SK-N-SH (cell line): ENCODE measurements at regions not wholly inside any gene's neighbourhood (a gene's known extent, or its start where the extent isn't known, plus 50 kb on each side); places are given as distances from the start of the nearest gene placed in this dataset.

Experiments
- TAF1 ChIP-seq: IDR thresholded peaks from 2 replicates; pipeline ENCODE4 v1.6.1; 2012; ENCODE audit warnings: low read depth, mild to moderate bottlenecking, low read length, moderate library complexity, borderline replicate concordance
- TF ChIP-seq, protein P1 (sequence below): fragments of 200-600 bp; sonication (generic); IDR thresholded peaks from 2 replicates; pipeline ENCODE4 v1.6.1; 2017; ENCODE audit warnings: antibody characterized with exemption, mild to moderate bottlenecking, moderate library complexity
- TF ChIP-seq, protein P2 (sequence below): IDR thresholded peaks from 2 replicates; pipeline ENCODE4 v1.6.1; 2012; ENCODE audit warnings: mild to moderate bottlenecking, low read depth, low read length, moderate library complexity
- TF ChIP-seq, protein P3 (sequence below): IDR thresholded peaks from 2 replicates; pipeline ENCODE4 v1.4.0; 2012; ENCODE audit warnings: low read depth

DNA sequence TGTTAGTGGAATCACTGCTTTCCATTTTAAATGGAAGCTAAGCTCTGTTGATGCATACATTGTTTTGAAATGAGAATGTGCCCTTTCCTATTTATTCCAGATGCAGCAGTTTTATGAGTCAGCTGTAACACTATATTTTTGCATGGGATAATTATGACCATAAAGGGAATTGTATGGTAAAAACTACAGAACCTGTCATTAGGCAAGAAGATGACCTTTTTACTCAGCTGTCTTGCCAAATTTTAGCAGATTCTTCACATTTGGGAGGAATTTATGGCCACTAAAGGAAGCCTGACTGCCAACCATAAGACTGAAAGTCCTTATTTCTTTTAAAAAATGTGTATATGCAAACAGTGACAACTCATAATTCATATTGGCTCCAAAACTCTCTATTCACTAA is 356.3 kb upstream of the PRMT6 start:
- no peak for TF ChIP-seq TAF1
- TF ChIP-seq, protein P1, sequence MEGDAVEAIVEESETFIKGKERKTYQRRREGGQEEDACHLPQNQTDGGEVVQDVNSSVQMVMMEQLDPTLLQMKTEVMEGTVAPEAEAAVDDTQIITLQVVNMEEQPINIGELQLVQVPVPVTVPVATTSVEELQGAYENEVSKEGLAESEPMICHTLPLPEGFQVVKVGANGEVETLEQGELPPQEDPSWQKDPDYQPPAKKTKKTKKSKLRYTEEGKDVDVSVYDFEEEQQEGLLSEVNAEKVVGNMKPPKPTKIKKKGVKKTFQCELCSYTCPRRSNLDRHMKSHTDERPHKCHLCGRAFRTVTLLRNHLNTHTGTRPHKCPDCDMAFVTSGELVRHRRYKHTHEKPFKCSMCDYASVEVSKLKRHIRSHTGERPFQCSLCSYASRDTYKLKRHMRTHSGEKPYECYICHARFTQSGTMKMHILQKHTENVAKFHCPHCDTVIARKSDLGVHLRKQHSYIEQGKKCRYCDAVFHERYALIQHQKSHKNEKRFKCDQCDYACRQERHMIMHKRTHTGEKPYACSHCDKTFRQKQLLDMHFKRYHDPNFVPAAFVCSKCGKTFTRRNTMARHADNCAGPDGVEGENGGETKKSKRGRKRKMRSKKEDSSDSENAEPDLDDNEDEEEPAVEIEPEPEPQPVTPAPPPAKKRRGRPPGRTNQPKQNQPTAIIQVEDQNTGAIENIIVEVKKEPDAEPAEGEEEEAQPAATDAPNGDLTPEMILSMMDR: no peak
- TF ChIP-seq, protein P2, sequence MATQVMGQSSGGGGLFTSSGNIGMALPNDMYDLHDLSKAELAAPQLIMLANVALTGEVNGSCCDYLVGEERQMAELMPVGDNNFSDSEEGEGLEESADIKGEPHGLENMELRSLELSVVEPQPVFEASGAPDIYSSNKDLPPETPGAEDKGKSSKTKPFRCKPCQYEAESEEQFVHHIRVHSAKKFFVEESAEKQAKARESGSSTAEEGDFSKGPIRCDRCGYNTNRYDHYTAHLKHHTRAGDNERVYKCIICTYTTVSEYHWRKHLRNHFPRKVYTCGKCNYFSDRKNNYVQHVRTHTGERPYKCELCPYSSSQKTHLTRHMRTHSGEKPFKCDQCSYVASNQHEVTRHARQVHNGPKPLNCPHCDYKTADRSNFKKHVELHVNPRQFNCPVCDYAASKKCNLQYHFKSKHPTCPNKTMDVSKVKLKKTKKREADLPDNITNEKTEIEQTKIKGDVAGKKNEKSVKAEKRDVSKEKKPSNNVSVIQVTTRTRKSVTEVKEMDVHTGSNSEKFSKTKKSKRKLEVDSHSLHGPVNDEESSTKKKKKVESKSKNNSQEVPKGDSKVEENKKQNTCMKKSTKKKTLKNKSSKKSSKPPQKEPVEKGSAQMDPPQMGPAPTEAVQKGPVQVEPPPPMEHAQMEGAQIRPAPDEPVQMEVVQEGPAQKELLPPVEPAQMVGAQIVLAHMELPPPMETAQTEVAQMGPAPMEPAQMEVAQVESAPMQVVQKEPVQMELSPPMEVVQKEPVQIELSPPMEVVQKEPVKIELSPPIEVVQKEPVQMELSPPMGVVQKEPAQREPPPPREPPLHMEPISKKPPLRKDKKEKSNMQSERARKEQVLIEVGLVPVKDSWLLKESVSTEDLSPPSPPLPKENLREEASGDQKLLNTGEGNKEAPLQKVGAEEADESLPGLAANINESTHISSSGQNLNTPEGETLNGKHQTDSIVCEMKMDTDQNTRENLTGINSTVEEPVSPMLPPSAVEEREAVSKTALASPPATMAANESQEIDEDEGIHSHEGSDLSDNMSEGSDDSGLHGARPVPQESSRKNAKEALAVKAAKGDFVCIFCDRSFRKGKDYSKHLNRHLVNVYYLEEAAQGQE: no peak
- TF ChIP-seq, protein P3, sequence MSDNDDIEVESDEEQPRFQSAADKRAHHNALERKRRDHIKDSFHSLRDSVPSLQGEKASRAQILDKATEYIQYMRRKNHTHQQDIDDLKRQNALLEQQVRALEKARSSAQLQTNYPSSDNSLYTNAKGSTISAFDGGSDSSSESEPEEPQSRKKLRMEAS: no peak
